ENCODE measurements at regions not wholly inside any gene's neighbourhood (a gene's known extent, or its start where the extent isn't known, plus 50 kb on each side); places are given as distances from the start of the nearest gene placed in this dataset.

DNA sequence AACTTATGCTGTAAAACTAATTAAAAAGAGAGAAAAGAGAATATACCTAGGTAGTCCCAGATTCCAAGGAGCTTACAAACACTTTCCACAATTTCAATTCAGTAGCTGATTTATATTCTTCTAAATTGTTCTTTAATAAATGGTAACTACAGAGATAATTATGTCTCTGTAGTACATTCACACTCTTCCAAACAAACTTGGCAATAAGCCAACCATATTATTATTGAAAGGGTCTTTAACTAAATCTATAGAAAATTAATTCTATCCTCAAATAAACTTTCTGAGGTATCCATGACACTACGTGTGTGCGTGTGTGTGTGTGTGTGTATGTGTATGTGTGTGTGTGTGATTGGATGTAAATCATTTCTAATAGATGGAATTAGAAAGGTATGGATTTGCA, 217.4 kb upstream of the EYS start:
- TF ChIP-seq, protein P1, sequence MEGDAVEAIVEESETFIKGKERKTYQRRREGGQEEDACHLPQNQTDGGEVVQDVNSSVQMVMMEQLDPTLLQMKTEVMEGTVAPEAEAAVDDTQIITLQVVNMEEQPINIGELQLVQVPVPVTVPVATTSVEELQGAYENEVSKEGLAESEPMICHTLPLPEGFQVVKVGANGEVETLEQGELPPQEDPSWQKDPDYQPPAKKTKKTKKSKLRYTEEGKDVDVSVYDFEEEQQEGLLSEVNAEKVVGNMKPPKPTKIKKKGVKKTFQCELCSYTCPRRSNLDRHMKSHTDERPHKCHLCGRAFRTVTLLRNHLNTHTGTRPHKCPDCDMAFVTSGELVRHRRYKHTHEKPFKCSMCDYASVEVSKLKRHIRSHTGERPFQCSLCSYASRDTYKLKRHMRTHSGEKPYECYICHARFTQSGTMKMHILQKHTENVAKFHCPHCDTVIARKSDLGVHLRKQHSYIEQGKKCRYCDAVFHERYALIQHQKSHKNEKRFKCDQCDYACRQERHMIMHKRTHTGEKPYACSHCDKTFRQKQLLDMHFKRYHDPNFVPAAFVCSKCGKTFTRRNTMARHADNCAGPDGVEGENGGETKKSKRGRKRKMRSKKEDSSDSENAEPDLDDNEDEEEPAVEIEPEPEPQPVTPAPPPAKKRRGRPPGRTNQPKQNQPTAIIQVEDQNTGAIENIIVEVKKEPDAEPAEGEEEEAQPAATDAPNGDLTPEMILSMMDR (IDR thresholded peaks at IDR 0.05 in 2 of 3, conservative IDR thresholded peaks at IDR 0.05 in 1 of 3; ENCODE audit: insufficient read depth in 2 of 3, low read depth in 1 of 3, low read length in 3 of 3) = no peak
- TF ChIP-seq, protein P2, sequence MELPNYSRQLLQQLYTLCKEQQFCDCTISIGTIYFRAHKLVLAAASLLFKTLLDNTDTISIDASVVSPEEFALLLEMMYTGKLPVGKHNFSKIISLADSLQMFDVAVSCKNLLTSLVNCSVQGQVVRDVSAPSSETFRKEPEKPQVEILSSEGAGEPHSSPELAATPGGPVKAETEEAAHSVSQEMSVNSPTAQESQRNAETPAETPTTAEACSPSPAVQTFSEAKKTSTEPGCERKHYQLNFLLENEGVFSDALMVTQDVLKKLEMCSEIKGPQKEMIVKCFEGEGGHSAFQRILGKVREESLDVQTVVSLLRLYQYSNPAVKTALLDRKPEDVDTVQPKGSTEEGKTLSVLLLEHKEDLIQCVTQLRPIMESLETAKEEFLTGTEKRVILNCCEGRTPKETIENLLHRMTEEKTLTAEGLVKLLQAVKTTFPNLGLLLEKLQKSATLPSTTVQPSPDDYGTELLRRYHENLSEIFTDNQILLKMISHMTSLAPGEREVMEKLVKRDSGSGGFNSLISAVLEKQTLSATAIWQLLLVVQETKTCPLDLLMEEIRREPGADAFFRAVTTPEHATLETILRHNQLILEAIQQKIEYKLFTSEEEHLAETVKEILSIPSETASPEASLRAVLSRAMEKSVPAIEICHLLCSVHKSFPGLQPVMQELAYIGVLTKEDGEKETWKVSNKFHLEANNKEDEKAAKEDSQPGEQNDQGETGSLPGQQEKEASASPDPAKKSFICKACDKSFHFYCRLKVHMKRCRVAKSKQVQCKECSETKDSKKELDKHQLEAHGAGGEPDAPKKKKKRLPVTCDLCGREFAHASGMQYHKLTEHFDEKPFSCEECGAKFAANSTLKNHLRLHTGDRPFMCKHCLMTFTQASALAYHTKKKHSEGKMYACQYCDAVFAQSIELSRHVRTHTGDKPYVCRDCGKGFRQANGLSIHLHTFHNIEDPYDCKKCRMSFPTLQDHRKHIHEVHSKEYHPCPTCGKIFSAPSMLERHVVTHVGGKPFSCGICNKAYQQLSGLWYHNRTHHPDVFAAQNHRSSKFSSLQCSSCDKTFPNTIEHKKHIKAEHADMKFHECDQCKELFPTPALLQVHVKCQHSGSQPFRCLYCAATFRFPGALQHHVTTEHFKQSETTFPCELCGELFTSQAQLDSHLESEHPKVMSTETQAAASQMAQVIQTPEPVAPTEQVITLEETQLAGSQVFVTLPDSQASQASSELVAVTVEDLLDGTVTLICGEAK (IDR thresholded peaks at IDR 0.05) = no peak
- TF ChIP-seq, protein P2 (CRISPR knock-in tag; IDR thresholded peaks at IDR 0.05) = no peak
- TF ChIP-seq MTA3 (IDR thresholded peaks at IDR 0.05; ENCODE audit: borderline replicate concordance) (no peak), ZNF239 (CRISPR knock-in tag; IDR thresholded peaks at IDR 0.05) (no peak), DMBX1 (CRISPR knock-in tag; IDR thresholded peaks at IDR 0.05; ENCODE audit: borderline replicate concordance) (no peak)
- TF ChIP-seq, protein P3, sequence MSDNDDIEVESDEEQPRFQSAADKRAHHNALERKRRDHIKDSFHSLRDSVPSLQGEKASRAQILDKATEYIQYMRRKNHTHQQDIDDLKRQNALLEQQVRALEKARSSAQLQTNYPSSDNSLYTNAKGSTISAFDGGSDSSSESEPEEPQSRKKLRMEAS (CRISPR knock-in tag; IDR thresholded peaks at IDR 0.05) = no peak
- TF ChIP-seq, protein P4, sequence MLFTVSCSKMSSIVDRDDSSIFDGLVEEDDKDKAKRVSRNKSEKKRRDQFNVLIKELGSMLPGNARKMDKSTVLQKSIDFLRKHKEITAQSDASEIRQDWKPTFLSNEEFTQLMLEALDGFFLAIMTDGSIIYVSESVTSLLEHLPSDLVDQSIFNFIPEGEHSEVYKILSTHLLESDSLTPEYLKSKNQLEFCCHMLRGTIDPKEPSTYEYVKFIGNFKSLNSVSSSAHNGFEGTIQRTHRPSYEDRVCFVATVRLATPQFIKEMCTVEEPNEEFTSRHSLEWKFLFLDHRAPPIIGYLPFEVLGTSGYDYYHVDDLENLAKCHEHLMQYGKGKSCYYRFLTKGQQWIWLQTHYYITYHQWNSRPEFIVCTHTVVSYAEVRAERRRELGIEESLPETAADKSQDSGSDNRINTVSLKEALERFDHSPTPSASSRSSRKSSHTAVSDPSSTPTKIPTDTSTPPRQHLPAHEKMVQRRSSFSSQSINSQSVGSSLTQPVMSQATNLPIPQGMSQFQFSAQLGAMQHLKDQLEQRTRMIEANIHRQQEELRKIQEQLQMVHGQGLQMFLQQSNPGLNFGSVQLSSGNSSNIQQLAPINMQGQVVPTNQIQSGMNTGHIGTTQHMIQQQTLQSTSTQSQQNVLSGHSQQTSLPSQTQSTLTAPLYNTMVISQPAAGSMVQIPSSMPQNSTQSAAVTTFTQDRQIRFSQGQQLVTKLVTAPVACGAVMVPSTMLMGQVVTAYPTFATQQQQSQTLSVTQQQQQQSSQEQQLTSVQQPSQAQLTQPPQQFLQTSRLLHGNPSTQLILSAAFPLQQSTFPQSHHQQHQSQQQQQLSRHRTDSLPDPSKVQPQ (CRISPR knock-in tag; IDR thresholded peaks at IDR 0.05; ENCODE audit: borderline replicate concordance) = no peak
- TF ChIP-seq, protein P5, sequence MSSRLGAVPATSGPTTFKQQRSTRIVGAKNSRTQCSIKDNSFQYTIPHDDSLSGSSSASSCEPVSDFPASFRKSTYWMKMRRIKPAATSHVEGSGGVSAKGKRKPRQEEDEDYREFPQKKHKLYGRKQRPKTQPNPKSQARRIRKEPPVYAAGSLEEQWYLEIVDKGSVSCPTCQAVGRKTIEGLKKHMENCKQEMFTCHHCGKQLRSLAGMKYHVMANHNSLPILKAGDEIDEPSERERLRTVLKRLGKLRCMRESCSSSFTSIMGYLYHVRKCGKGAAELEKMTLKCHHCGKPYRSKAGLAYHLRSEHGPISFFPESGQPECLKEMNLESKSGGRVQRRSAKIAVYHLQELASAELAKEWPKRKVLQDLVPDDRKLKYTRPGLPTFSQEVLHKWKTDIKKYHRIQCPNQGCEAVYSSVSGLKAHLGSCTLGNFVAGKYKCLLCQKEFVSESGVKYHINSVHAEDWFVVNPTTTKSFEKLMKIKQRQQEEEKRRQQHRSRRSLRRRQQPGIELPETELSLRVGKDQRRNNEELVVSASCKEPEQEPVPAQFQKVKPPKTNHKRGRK (tag; IDR thresholded peaks at IDR 0.05) = no peak

Measured in K562 (cell line).